RWPE1 (cell line): ENCODE measurements at regions not wholly inside any gene's neighbourhood (a gene's known extent, or its start where the extent isn't known, plus 50 kb on each side); places are given as distances from the start of the nearest gene placed in this dataset.

Experiments
- CTCF ChIA-PET: fragments of 350-600 bp; sonication (Branson Sonifier 250); formaldehyde crosslinking; extraction: SDS; loops from one replicate; lab custom pipeline; 2021; lab: Yijun Ruan, JAX
- POLR2A ChIA-PET: fragments of 400-600 bp; formaldehyde crosslinking; extraction: SDS; loops from one replicate; lab custom pipeline; 2020; ENCODE audit warnings: antibody characterized with exemption; ENCODE audit not compliant: low non-redundant PET; lab: Yijun Ruan, JAX
- DNase-seq: peaks from one replicate; pipeline ENCODE4 v3.0.0; 2012; ENCODE audit warnings: low spot score
- H3K27ac ChIP-seq: fragments of 450-650 bp; 2 replicates; pipeline ENCODE4 v1.5.1; 2017
- TF ChIP-seq, protein P1 (sequence below): fragments of 450-650 bp; conservative IDR thresholded peaks from 2 replicates; pipeline ENCODE4 v1.5.1; 2017; ENCODE audit warnings: low read depth, mild to moderate bottlenecking

DNA sequence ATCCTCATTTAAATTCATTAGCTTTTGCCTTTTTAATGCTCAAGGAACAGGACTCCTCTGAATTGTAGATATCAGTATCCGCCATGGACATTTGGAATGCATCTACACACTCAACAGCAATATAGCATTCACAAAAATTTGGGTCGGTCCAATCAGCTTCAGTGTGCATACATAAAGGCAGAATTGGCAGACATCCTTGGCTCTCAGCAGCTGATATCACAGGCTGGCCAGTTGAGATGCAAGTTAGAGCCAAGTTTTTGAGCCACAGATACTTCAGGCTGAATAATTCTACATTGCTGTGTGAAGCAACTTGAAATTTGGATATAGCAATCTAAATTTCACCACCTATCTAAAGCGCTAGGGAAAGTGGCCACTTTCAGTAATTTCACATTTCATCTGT is 821.1 kb downstream of the PCDH19 start:
- ChIA-PET POLR2A (no interaction called here), CTCF (no interaction called here)
- no peak for DNase-seq
- TF ChIP-seq, protein P1, sequence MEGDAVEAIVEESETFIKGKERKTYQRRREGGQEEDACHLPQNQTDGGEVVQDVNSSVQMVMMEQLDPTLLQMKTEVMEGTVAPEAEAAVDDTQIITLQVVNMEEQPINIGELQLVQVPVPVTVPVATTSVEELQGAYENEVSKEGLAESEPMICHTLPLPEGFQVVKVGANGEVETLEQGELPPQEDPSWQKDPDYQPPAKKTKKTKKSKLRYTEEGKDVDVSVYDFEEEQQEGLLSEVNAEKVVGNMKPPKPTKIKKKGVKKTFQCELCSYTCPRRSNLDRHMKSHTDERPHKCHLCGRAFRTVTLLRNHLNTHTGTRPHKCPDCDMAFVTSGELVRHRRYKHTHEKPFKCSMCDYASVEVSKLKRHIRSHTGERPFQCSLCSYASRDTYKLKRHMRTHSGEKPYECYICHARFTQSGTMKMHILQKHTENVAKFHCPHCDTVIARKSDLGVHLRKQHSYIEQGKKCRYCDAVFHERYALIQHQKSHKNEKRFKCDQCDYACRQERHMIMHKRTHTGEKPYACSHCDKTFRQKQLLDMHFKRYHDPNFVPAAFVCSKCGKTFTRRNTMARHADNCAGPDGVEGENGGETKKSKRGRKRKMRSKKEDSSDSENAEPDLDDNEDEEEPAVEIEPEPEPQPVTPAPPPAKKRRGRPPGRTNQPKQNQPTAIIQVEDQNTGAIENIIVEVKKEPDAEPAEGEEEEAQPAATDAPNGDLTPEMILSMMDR = no peak
- no peak overlapping the region for H3K27ac ChIP-seq

DNA sequence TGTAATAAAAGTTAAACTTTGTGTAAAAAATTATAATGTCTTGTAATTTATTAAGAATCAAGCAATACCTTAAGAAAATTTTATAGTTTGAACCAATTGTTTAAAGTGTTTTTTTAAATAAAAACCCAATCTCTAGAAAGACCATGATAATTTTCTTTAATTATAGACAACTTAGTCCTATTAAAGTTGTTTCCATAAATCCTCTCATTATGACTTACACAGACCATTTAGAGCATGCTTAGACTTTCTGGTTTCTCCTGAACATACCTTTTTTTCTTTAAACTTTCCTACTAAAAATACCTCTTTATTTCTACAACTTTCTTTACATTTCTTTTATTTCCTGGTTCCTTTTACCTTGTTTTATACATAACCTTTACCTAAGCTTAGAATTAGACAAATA is 837.4 kb downstream of the PCDH19 start:
- DNase-seq = no peak
- CTCF ChIA-PET = no interaction called here
- no peak overlapping the region for H3K27ac ChIP-seq
- TF ChIP-seq, protein P1 = no peak
- POLR2A ChIA-PET = no interaction called here

DNA sequence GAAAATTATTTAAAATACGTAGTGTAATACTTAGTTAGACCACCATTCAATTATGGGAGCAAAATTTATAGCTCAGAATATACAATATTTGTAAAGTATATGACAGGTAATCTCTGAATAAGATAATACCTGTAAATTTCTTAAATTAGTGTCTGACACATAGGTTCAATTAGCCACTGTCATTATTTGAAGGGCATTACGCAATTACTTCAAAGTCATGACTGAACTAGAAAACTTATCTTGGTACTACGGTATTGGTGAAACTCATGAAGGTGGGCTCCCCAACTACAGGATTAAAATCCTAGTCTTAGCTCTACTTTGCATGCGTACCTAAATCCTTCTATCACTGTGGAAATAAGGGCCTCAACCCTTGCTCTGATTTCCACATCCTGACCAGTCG is 860.7 kb downstream of the PCDH19 start:
- no peak for DNase-seq
- H3K27ac ChIP-seq = no peak overlapping the region
- ChIA-PET POLR2A (no interaction called here), CTCF (no interaction called here)
- TF ChIP-seq, protein P1 = no peak

DNA sequence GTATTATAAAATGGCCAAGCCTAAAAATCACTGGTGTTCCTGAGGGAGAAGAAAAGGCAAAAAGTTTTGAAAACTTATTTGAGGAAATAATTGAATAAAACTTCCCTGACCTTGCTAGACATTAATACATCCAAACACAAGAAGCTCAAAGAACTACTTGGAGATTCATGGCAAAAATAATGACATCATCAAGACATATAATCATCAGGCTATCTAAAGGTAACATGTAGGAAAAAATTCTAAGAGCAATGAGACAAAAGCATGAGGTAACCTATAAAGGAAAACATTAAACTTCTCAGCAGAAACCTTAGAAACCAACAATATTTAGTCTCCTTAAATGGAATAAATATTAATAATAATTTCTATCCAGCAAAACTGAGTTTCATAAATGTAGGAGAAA is 887.6 kb downstream of the PCDH19 start:
- TF ChIP-seq, protein P1 = no peak
- ChIA-PET POLR2A (no interaction called here), CTCF (no interaction called here)
- H3K27ac ChIP-seq = no peak overlapping the region
- DNase-seq = no peak

DNA sequence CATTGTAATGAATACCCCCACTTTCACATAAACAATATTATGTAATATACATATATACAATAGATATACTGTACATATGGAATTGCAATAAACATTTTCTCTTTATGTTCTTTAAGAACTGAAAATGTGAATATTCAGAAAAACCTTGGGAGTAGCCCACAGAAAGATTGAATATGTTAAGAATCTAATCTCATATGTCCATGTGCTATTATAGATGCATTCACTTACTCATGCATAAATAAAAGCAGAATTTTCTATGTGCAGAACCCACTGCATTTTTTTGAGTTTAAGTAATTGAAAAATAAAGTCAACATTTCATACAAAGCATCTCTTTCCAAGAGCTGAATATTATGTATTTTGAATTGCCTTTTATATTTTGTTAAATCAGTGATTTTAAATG is 902.3 kb downstream of the PCDH19 start:
- ChIA-PET POLR2A (no interaction called here), CTCF (no interaction called here)
- no peak overlapping the region for H3K27ac ChIP-seq
- TF ChIP-seq, protein P1 = no peak
- DNase-seq = no peak

DNA sequence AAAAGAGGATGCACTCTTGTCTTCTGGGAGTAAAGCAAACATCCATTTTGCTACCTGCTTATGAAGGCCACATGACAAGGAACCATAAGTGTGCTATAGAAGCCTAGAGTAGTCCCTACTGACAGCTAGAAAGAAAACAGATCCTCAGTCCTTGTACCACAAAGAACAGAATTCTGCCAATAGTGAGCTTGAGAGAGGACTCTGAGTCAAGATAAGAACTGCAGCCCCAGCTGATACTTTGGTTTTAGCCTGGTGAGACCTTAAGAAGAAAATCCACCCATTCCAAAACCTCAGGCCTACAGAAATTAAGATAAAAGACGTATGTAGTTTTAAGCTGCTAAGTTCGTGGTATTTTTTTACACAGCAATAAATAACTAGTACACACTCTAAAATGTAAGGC is 914.6 kb downstream of the PCDH19 start:
- no peak overlapping the region for H3K27ac ChIP-seq
- CTCF ChIA-PET = no interaction called here
- no peak for DNase-seq
- POLR2A ChIA-PET = no interaction called here
- TF ChIP-seq, protein P1 = no peak

DNA sequence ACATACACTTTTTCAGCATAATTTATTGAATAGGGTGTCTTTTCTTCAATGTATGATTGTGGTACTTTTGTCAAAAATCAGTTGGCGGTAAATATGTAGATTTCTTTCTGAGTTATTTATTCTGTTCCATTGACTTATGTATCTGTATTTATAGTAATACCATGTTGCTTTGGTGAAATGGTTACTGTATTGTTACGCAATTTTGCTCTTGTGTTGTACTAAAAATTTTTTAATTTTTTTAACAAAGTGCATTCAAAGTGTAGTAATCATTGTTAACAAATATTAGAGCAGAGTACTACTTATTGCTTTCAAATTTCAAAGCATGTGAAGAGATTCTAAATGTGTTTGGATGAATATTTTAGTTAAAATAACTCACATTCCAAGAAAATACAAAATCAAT is 915.4 kb downstream of the PCDH19 start:
- H3K27ac ChIP-seq = no peak overlapping the region
- TF ChIP-seq, protein P1 = no peak
- no peak for DNase-seq
- ChIA-PET POLR2A (no interaction called here), CTCF (no interaction called here)
